GM18517 (cell line): ENCODE measurements at regions not wholly inside any gene's neighbourhood (a gene's known extent, or its start where the extent isn't known, plus 50 kb on each side); places are given as distances from the start of the nearest gene placed in this dataset.
"Not testable (repeated sequence)": the region's sequence is repeated elsewhere in the genome, so short reads cannot be mapped to it uniquely, and the experiment has no call there.

Experiments
- ATAC-seq: cut with Tn5 transposase; IDR thresholded peaks from one replicate; pipeline ENCODE4 v1.9.1; 2021; ENCODE audit warnings: mild to moderate bottlenecking, moderate library complexity; ENCODE audit not compliant: unreplicated experiment

GRCh38 chr2:81412681-81413080 lies 1108.1 kb upstream of the LRRTM1 start:
- no peak for ATAC-seq

GRCh38 chr2:81403508-81403907 lies 1099.0 kb upstream of the LRRTM1 start:
- no peak for ATAC-seq

- no peak for ATAC-seq
Measured at GRCh38 chr2:81396417-81397019, 1092.0 kb upstream of the LRRTM1 start.

GRCh38 chr2:81395746-81396145 lies 1091.2 kb upstream of the LRRTM1 start:
- ATAC-seq: no peak

GRCh38 chr2:81389203-81389602 lies 1084.7 kb upstream of the LRRTM1 start:
- no peak for ATAC-seq

GRCh38 chr2:81363800-81364199 lies 1059.2 kb upstream of the LRRTM1 start:
- no peak for ATAC-seq

- not testable (repeated sequence) for ATAC-seq
Measured at GRCh38 chr2:81362468-81362867, 1057.9 kb upstream of the LRRTM1 start.

DNA sequence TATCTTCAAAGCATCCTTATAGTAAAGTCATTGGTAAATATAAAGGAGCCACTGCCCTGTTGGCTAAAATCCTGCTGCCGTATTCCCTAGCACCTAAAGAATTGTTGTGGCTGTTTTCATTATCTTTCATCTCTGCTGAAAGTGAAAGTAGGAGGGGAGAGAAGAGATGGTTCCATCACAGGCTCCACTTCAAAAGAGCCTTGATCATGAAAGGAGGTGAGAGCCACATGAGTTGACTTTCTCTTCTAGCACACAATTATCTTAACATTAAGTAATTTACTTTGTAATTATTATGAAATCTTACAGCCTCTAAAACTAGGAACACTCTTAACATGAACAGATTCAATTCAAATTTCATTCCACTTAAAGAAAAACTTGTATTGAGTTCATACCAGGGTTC lies 1050.9 kb upstream of the LRRTM1 start:
- no peak for ATAC-seq

DNA sequence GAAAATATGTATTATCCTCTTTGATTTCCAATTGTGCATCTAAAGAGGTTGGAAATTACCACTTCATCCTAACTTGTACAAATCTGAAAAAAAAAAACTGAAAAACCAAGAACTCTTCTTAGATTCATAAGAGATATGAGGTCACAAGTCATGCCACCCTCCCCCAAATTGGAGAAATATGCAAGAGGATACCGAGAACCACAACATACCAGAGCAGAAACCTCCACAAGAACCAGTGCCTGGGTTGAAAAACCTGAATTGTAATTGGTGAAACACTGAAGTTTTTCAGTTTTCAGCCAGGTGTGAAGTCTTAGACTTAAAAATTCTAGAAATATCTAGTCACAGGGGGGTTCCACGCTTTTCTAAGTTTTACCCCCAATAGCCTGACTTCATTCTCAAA lies 1029.5 kb upstream of the LRRTM1 start:
- ATAC-seq: no peak

DNA sequence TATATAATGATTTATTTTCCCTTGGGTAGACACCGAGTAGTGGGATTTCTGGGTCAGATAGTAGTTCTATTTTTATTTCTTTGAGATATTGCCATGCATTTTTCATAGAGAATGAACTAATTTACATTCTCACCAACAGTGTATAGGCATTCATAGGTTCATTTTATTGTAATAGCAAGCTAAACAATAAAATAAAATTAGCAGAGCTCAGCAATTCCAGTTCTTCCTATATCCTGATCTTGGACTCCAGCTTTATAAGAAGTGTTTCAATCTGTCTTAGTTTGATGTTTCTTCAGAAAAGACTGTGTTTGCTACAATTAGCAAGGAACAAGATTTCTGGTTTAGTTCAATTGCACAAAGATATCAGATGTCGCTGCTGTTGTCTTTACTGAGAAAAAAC lies 1024.4 kb upstream of the LRRTM1 start:
- ATAC-seq: no peak

DNA sequence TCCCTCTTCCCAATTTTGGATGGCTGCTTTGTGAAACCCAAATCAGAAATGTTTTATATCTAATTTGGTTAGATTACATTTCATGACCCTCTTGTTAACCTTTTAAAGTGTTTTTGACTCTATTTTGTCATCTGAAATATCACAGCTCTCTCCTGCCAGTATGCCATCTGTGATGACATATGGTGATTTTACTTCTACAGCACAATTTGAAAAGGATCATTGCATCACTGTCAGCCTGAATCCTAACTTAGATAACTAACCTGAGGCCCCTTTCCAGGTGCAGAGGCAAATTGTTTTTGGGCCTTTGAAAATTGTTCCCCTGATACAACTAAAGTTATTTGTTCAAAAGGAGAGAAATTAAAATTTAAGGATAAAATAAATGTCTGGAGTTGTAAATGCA lies 1023.4 kb upstream of the LRRTM1 start:
- no peak for ATAC-seq

DNA sequence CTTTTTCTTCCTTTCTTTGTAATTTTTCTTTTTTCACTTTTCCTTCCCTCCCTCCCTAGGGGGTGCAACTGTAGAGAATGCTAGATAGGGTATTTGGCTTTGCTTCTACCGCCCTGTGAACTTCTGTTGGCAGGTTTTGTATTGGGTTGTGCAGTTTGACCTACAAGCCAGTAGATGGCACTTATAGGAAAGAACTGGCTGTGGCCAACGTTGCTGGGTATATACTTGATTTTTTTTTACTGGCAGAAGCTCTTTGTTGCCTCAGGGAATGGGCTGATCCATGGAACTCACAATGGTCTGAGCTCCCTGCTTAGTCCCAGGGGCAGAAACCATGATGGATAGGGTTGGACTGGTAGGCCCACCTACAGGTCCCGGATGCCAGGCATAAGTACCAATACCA lies 1019.5 kb upstream of the LRRTM1 start:
- ATAC-seq: no peak

DNA sequence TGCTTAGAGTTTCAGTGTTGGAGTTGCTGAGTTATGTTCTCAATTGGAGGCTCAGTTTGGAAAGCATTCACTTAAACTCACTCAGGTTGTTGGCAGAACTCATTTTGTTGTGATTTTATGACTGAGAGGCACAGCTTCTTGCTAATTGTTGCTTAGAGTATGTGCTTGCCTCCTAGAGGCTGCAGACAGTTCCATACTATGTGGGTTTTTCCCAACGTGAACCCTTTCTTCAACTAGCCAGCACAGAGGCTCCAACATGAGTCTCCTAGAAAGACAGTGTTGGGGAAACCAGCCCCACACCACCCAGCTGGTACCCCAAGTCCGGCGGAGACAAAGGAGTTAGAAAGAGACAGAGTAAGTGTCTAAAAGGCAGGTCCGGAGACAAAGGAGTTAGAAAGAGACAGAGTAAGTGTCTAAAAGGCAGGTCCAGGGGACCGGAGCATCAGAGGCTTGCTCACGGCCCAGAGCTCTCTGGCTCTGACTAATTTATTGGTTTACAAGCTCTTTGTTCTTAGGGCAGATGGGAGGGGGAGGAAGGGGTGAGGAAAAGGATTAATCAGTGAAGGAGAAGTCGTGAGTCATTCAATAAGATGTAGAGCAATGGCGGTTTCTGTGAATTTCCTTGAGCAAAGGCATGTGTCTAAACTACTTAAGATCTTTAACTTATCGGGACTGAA lies 999.7 kb upstream of the LRRTM1 start:
- ATAC-seq: no peak

- ATAC-seq: no peak
Measured at GRCh38 chr2:81303321-81303720, 998.8 kb upstream of the LRRTM1 start.

DNA sequence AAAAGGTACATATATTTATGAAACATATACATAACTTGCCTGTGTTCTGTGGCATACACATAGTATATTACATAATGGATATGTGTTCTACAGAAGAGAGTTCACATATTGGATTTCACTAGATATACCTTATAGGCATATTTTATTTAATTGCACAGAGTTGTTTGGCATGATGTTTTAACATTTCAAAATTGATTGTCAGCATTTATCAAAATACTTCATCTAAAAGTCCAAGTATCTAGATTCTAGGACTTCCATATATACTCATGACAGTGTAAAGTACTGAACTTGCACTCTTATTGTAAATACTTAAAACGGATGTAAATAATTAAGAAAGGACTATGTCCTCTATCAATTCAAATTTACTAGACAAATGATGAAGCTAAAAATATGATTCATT lies 995.3 kb upstream of the LRRTM1 start:
- no peak for ATAC-seq

- no peak for ATAC-seq
Measured at GRCh38 chr2:81290846-81291245, 986.3 kb upstream of the LRRTM1 start.

GRCh38 chr2:81283081-81283480 lies 978.5 kb upstream of the LRRTM1 start:
- no peak for ATAC-seq

GRCh38 chr2:81282151-81282769 lies 977.7 kb upstream of the LRRTM1 start:
- no peak for ATAC-seq

DNA sequence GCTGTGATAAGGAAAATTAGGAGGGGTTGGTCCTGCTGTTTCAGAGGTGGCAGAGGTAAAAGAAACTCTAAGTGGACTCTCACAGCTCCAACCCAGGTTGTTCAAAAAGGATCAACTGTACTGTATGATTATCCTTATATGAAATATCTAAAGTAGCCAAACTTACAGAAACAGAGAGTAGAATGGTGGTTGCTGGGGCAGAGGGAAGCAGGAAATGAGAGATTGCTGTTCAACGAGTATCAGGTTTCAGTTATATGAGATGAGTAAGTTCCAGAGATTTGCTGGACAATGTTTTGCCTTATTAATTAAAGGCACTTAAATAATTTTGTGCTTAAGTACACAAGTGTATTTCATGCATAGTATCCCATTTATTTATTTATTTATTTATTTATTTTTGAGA lies 972.0 kb upstream of the LRRTM1 start:
- ATAC-seq: no peak

DNA sequence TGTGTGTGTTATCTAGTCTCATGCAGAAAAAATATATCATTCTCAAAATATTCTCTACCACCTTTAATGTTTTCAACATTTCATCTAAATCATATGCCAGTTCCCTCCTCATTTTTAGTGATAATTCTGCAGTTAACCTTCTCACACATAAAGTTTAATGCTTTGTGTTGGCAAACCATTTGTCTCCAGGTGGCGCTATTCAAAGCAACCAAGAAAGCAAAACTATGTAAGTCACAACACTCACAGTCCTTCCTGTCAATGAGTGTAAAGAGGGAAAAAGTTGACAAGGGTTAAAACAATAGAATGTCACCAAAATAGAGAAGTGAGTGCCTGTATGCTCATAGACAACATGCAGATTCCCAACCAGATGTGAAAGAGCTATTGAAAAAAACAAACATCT lies 961.6 kb upstream of the LRRTM1 start:
- ATAC-seq: no peak

DNA sequence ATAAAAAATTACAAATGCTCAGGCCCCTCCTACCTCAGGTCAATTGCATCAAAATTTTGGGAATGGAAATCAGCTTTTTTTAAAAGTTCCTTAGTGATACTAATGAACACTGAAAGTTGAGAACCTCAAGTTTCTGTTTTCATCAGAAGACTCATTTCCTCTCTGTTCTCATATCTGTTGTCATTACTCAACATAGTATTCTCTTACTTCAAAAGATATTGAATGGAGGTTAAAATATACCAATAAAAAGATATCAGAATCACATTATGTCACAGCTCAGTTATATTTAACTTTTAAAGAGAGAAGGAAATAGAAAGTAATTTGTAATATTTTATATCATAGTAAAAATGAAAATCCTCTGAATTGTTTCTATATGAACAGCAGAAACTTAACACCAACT lies 959.4 kb upstream of the LRRTM1 start:
- ATAC-seq: no peak

GRCh38 chr2:81260320-81260719 lies 955.8 kb upstream of the LRRTM1 start:
- no peak for ATAC-seq

DNA sequence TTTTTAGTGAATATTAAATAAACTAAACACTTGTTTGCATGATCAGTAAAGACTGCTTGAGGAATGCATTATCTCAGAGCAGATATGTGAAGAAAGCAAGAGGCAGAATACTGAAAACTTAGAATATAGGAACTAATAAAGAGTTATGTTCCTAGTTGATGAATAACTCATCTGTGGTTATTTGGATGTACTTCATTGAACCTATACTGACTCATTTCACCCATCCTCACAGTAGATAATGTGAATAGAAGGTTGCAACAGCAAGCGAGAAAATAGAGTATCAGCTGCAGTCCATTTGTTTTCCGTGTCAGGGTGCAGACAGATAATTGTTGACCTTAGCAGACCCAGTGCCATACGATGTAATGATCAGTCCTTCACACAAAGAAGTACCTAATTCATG lies 945.7 kb upstream of the LRRTM1 start:
- ATAC-seq: no peak
